Spleen (tissue), 7 donors: ENCODE measurements at regions not wholly inside any gene's neighbourhood (a gene's known extent, or its start where the extent isn't known, plus 50 kb on each side); places are given as distances from the start of the nearest gene placed in this dataset.

ENCODE experiments used
- CTCF ChIP-seq, 11 experiments: fragments of 200-600 bp in 7 of 11; fragments of 450-650 bp in 4 of 11; sonication (generic) in 4 of 11; IDR thresholded peaks in 8 of 11; conservative IDR thresholded peaks in 3 of 11; 1 replicate in 7 of 11; 2 replicates in 4 of 11; pipeline versions ENCODE4 v1.4.0 to v1.8.0; 2016 to 2021; ENCODE audit warnings: antibody characterized with exemption in 11 of 11, inconsistent platforms in 4 of 11, mild to moderate bottlenecking in 1 of 11
- POLR2A ChIP-seq, 3 donors: fragments of 450-650 bp; IDR thresholded peaks; one replicate each; pipeline ENCODE4 v1.5.1; 2017; ENCODE audit warnings: antibody characterized with exemption in 3 of 3, mild to moderate bottlenecking in 1 of 3
- donor health status: DM: no; HTN: no; CAD: no; lungs with moderate emphysema.
- donor health status: DM: no; HTN: no; CAD: no.
- donor health status: DM: no; HTN: no; CAD: no.

- TF ChIP-seq CTCF (IDR thresholded peaks at IDR 0.05 in 8 of 11, conservative IDR thresholded peaks at IDR 0.05 in 3 of 11) (no peak), POLR2A (IDR thresholded peaks at IDR 0.05) (no peak)
Observed at GRCh38 chr2:67212203-67212602, 184.9 kb upstream of the ETAA1 start.
